HG03439 (cell line): ENCODE measurements at regions not wholly inside any gene's neighbourhood (a gene's known extent, or its start where the extent isn't known, plus 50 kb on each side); places are given as distances from the start of the nearest gene placed in this dataset.

Source experiments
- ATAC-seq: cut with Tn5 transposase; IDR thresholded peaks from one replicate; pipeline ENCODE4 v1.9.1; 2021; ENCODE audit warnings: mild to moderate bottlenecking, moderate library complexity; ENCODE audit not compliant: unreplicated experiment

GRCh38 chr1:37128091-37128490 is 93.8 kb upstream of the GRIK3 start:
- ATAC-seq = no peak

- no peak for ATAC-seq
Measured at GRCh38 chr1:37130221-37130948, 96.1 kb upstream of the GRIK3 start.

- no peak for ATAC-seq
Measured at GRCh38 chr1:37131281-37131680, 97.0 kb upstream of the GRIK3 start.

GRCh38 chr1:37133276-37134145 is 99.2 kb upstream of the GRIK3 start:
- no peak for ATAC-seq

GRCh38 chr1:37134599-37134998 is 100.3 kb upstream of the GRIK3 start:
- no peak for ATAC-seq

GRCh38 chr1:37135032-37135431 is 100.7 kb upstream of the GRIK3 start:
- no peak for ATAC-seq

GRCh38 chr1:37137014-37137413 is 102.7 kb upstream of the GRIK3 start:
- ATAC-seq = no peak

GRCh38 chr1:37137601-37138000 is 103.3 kb upstream of the GRIK3 start:
- no peak for ATAC-seq

GRCh38 chr1:37143800-37144199 is 109.5 kb upstream of the GRIK3 start:
- ATAC-seq = no peak

- ATAC-seq = no peak
Measured at GRCh38 chr1:37146071-37146470, 111.8 kb upstream of the GRIK3 start.

GRCh38 chr1:37147392-37147831 is 113.1 kb upstream of the GRIK3 start:
- no peak for ATAC-seq

GRCh38 chr1:37147906-37148305 is 113.6 kb upstream of the GRIK3 start:
- no peak for ATAC-seq

- no peak for ATAC-seq
Measured at GRCh38 chr1:37148663-37149062, 114.3 kb upstream of the GRIK3 start.

- ATAC-seq = no peak
Measured at GRCh38 chr1:37149296-37149695, 115.0 kb upstream of the GRIK3 start.

GRCh38 chr1:37150986-37151385 is 116.7 kb upstream of the GRIK3 start:
- ATAC-seq = no peak

- ATAC-seq = no peak
Measured at GRCh38 chr1:37151789-37152188, 117.5 kb upstream of the GRIK3 start.

GRCh38 chr1:37152491-37152890 is 118.2 kb upstream of the GRIK3 start:
- no peak for ATAC-seq

- no peak for ATAC-seq
Measured at GRCh38 chr1:37153116-37154100, 119.1 kb upstream of the GRIK3 start.

- no peak for ATAC-seq
Measured at GRCh38 chr1:37156646-37157045, 122.3 kb upstream of the GRIK3 start.

GRCh38 chr1:37157634-37158033 is 123.3 kb upstream of the GRIK3 start:
- ATAC-seq = no peak
